NCI-H2107 treated with DMSO at 0.1 percent for 48 hours (cell line): ENCODE measurements at regions not wholly inside any gene's neighbourhood (a gene's known extent, or its start where the extent isn't known, plus 50 kb on each side); places are given as distances from the start of the nearest gene placed in this dataset.

Source experiments
- DNase-seq: peaks from one replicate; lab custom pipeline; 2025; ENCODE audit not compliant: unreplicated experiment; lab: John Stamatoyannopoulos, UW

DNA sequence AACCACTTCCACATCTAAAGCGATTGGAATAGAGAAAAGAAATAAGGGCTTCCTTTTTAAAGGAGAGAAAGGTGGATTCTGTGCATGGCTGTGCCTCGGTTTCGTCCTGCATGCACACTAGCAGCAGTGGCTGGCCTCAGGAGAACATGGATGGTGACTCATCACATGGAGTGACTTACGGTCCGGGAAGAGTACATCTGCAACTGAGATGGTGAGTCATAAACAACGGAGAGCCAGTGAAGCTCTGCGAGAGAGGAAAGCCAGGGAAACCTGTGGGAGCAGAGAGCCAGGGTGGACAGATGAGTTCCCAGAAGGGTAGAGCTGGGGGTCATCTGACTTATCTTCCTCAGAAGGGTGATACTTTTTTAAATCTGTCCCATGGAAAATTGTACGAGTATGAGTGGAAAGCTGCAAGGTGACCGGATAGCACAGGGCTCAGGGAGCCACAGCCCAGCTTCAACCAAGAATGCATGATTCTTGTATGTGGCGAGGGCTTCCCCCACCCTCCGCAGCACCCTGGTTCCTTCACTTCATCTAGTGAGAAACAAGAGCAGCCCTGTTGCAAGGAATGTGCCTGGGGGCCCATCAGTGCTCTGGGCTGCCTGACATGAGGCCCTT lies 259.1 kb downstream of the KLF6 start:
- no peak for DNase-seq

DNA sequence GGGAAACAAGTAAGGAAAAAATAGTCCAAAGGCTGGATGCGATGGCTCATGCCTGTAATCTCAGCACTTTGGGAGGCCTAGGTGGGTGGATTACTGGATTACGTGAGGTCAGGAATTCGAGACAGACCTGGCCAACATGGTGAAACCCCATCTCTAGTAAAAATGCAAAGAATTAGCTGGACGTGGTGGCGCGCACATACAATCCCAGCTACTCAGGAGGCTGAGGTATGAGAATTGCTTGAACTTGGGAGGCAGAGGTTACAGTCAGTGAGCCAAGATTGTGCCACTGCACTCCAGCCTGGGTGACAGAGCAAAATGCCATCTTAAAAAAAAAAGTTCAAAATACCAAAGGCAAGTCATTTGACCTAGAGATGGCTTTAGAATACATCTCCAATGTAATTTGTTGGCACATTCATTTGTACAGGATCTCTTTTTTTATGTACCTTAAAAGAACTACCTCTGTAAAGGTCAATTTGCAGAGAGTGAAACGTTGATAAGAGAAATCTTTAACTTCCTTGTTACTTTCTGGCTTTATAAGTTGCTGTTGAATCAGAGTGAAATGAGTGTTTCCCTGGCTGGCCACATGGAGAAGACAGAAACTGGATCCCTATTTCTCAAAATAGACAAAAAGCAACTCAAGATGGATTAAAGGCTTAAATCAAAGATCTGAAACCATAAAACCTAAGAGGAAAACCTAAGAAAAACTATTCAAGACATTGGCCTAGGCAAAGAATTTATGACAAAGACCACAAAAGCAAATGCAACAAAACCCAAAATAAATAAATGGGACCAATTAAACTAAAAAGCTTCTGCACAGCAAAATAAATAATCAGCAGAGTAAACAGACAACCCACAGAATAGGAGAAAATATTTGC lies 260.7 kb downstream of the KLF6 start:
- DNase-seq = no peak

DNA sequence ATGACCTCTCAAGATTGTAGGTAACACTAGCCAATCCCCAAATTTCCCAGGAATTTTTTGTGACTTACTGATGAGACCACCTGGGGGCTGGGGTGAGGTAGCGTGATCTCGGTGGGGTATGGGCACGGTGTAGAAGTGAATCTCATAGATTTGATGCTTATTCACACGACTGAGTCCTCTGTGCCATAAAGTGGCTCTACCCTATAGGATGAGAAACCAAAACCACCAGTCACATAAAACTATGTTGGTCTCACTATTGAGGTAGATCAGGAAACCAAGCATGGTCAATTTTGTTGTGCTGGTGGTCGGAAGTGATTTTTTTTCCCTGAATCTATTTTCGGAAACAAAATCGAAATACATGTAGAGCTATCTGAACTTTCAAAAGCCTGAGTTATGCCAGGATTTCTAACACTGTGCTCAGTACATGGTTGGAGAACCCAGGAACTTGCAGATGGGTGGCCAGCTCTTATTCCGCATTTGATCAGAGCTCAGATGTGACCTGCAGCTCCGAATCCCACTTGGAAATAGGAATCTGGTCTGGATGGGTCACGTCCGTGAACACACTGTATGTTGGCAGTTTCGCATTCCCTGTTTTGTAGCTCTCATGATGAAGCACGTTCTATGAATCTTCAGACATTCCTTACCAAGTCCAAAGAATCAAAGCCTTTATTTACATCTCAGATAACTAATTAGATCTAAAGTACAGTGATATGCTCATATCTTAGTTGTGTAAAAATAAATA lies 261.5 kb downstream of the KLF6 start:
- no peak for DNase-seq

DNA sequence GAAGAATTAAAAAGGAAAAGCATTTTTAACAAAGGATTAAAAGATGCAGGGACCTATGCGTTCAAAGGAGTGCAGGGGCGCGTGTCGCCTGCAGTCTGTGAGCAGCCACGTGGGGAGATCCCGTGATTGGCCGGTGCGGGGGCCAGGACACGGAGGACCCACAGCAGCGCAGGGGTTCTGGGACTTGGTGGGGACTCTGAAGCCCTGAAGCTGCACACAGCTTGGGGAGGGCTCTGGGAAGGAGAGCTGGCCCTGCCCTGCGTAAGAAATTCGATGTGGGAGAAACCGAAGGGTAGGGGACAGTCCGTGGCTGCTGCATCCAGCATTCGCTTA lies 268.1 kb downstream of the KLF6 start:
- no peak for DNase-seq

DNA sequence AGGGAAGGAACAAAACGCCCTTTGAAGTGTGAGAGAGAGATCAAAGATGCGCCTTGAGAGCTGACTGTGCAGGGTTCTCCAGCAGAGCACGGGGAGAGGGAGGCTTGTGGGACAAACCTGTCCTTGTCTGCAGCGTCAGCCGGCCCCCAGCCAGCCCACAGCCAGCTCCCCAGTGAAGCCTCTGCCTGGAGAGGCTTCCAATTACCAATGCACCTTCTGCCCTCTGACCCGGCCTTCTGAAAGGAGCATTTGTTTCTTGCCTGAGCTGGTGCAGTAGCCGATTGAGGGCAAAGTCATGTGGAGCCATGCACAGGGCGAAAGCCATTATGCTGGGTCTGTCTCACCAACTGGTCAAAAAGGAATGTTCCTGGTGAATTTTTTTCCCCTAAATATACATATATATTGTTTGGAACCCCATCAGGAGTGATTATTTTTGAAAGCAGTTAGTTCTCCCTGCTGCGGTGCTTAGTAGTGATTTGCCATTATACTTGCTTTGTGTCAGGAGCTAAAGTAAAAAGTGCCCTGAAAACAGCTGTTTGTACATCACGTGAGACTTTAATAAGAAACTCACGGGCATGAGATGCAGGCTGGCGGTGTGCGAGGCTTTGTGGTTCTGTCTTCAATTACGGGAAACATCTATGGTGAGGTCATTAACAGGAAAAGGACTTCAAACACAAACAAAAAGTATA lies 268.6 kb downstream of the KLF6 start:
- DNase-seq = no peak

DNA sequence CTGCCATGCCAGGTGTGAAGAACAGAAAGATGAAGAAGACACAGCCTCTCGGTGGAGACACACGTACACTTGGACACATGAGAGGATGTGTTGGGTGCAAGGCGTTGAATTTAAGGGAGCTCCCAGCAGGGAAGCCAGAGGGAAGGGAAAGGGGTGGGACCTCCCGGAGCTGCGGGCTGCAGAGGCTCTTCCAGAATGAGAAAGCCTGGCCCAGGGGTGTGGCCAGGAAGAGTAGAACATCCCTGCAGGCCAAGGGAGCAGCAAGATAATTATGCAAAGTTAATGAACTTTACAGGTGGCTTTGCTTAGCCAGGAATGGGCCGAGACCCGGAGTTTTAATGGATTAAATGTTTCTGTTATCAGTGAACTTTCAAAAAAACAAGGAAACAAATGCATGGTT lies 270.3 kb downstream of the KLF6 start:
- DNase-seq = no peak

DNA sequence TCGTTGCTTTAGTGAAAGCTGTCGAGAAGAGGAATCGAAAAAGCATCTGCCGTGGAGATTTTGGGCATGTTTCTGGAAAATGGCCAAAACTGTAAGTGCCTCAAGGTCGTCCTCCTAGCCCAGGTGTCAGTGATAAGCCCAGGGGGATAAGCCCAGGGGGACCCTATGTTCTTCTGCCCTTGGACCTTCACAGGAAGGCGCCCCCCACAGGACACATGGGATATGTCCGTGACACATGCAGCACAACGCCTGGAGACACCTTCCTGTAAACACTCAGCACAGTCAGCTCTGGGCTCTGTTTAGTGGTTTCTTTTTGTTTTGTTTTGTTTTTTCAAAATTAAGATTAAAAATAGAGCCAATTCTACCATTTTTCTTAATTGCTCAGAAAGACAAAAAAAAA lies 272.7 kb downstream of the KLF6 start:
- no peak for DNase-seq

DNA sequence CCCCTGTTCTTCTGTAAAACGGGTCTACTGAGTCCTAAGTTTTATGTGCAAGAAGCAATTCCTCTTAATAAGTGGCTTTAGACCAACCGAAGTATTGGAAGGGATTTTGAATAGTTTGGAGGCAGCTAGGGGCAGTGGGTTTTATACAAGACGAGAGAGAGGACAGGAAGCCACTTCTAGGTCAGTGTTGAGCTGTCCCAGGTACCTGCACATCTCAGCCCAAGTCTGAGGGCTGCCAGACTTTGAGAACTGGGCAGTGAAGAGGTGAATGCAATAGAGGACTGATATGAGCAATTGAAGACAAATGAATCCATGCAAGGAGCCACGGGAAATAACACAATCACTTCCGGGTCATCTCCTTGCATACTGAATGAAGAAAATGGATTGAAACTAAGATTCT lies 273.5 kb downstream of the KLF6 start:
- DNase-seq = no peak

DNA sequence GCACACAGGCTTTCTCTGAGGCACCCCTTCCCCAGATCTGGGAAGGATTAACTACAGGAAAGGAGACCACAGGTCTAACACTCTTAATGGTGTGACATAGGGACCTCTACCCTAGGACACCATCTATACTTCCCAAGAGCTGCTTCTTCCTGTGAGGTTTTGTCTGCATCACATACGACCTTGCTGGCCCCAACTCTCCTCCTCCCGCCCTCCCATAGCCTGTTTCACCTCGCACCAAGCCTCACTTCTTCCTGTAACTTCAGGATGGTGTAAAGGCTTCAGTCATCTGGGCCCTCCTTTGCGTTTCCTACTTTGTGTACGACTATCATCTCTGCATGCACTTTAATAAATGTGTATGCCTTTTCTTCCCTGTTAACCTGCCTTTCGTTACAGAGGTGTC lies 274.3 kb downstream of the KLF6 start:
- DNase-seq = no peak

DNA sequence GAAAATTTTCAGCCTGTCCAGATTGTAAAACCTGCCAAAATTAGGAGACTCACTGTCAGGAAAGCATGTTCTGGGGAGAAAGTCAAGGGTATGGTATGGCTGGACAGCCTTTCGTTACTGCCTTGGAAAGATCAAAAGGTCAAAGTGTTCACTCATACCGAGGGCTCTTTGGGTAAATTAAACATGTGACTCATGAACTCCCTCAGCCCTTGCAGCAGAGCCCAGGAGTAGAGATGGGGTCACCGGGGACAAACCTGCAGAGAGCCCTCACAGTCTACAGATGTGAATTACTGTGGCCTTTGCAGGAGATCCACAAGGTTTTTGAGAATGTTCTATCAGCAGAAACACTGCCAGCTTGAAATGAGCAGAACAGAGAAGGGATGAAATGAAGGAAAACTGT lies 275.7 kb downstream of the KLF6 start:
- DNase-seq = no peak

DNA sequence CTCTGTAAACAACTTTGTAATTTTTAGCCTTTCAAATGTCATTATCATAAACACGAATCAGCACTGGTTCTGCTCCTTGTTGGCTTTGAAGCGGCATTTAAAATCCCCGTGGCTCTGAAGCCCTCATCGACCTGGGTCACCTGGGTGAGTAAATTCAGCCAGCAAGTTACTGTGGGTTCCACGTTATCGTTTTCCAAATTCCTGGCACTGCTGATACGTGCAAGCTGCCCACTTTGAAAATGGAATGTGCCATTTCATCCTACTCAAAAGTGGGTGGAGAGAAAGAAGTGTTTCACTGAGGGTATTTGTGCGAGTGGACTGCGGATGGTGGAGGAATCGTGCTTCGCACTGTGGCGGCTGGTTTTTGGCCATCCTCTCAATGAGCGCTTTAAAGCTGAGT lies 281.7 kb downstream of the KLF6 start:
- DNase-seq = no peak

DNA sequence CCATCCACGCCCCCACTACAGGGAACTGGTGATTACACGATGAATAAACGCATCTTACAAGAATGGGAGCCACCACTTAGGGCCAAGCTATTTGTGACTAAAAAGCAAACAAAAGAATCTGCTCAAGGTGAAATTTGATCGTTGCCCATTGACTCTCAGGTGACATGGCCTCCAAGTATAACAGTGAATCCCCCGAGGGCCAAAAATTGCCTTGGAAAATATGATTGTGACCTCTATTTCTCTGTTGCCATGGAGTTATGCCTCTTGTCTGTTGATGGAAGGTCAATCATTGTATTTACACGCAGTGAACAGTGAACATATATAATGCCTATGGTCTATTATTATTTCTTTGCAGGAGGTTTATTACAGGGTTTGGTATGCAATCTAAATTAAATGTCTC lies 282.3 kb downstream of the KLF6 start:
- peak; percentile 2 for DNase-seq

DNA sequence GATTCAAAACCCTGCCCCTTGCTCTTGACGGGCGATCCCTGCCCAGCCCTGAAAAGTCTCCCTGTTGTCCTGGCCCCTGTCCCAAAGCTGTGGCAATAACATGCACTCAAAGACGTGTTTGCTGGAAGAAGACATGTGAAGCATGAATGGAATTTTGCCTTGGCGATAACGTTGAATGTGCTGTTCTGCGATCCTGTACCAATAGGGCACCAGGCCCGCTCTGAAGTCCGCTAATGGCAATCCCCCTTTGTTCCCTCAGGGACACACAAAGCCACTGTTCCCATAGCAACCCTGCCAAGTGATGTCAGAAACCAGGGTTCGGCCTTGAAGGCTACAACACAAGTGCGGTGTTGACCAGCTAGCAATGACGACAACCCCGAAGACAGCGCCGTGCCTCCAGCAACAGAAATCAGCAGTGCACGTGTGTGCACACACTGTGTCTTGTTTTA lies 284.6 kb downstream of the KLF6 start:
- DNase-seq = no peak

DNA sequence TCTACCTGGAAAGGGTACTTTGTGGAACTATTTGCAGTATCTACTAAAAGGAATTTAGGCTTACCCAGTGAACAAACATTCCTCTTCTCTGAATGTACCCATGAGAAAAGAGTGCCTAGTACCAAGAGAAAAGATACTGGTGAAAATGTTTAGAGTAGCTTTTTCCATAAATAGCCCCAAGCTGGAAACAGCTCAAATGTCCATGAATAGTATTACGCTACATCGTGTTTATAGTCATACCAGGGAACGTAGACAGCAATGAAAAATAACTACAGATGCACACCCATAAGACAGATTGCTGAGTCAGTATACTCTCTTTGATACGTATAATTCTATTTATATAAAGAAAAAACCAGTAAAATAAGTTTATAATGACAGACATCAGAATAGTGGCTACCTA lies 285.9 kb downstream of the KLF6 start:
- DNase-seq = no peak

DNA sequence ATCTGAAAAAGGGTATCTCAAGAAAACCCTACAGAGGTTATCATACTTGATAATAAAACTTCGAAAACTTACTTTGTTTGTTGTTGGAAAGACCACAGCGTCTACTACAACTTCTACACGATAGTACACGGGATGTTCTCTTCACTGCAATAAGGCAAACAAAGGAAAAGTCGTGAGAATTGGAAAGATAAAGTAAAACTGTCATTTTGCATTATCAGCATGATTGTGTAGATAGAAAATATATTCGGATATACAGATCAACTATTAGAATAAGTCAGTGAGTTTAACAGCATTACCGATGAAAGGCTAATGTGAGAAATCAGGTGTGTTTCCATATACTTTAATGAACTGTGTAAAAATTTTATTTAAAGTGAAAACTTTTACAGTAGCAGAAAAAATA lies 287.4 kb downstream of the KLF6 start:
- DNase-seq = no peak

DNA sequence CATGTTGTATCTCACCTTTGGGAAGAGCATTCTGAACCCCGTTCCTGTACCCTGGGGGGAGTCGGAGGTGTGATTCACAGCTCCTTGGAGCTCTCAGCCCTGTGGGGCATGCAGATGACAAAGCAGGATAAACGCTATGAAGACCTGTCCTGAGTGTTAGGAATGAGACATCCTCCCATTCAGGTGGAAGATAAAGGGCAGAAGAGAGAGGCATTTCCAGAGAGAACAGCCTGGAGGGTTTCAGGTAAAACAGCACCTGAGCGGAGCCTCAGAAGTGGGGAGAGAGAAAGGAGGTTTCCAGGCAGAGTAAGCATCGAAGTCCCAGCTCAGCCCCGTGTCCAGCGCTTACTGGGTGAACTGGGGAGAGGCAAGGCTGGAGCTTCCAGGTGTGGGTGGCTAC lies 288.9 kb downstream of the KLF6 start:
- DNase-seq = no peak

DNA sequence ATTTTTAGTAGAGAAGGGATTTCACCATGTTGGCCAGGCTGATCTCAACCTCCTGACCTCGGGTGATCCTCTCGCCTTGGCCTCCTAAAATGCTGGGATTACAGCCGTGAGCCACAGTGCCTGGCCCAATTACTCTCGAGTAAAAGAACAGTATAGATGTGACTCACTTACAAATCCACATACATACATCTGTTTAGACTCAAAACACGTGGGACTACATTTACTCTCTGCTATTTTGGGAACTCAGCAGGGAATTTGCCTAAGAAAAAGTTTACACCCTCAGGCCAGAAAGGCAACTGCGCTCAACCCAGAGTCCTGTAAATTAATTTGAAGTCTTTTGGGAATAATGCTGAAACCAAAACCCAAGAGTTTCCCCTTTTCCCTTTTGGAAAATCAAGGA lies 289.7 kb downstream of the KLF6 start:
- no peak for DNase-seq

DNA sequence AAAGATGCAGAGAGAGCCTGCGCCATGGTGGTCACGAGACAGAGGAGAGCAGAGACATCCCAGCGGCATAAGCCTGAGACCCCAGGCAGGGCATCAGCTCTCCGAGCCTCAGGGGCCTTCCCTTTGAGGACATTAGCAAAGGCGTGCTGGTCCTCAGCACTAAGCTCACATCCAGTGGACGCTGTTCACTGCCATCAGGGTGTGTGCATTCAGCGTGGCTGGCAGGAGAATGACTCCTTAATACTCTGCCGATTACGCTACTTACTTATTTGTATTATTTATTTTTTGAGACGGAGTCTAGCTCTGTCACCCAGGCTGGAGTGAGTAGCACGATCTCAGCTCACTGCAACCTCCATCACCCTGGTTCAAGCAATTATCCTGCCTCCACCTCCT lies 290.2 kb downstream of the KLF6 start:
- no peak for DNase-seq

DNA sequence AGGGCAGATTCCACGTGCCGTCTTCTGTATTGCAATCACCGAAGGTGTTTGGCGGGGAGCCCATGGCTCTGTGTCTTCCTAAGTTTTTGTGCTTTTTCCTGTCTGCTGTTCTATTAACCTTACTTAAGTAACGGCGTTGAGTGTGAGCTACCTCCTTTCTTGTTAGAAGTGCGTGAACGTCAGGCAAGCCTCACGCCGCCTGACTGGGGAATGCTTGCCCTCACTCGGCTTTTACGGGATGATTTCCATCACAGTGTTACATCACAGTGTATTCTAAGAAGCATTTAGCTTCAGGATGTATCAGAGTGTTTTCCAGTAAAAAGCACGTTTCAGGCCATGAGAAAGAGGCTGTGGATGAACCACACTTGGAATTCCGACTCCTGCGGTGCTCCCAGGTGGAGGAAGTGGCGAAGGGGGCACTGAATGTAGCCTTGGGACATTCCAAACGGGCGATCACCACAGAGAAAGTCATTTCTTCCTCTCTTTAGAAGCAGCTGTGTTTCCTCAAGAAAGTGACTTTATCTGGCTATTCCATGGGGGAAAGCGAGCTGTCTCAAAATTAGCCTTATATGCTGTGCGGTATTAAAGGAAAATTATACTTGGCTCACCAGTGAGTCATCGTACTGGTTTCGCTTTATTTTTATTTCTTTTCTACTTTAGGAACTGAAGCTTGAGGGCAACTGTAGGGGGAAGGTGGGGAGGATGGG lies 290.7 kb downstream of the KLF6 start:
- DNase-seq = no peak

DNA sequence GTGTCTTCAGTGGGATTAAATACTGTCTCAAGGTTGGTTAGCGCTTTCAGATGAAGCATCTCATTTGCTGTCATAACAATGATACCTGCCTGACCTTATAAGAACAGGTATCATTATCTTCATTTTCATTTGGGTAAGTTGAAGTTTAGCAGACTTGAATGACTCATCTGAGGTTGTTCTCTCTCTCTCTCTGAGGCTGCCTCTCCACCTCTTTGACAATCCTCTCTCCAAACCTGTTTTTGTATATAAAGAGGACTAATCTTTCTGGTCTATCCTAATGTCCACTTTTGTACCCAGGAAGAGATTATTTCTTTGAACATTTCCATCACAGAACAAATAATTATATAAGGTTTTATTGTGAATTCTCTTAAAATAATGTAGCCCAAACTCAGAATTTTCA lies 291.4 kb downstream of the KLF6 start:
- DNase-seq = no peak

DNA sequence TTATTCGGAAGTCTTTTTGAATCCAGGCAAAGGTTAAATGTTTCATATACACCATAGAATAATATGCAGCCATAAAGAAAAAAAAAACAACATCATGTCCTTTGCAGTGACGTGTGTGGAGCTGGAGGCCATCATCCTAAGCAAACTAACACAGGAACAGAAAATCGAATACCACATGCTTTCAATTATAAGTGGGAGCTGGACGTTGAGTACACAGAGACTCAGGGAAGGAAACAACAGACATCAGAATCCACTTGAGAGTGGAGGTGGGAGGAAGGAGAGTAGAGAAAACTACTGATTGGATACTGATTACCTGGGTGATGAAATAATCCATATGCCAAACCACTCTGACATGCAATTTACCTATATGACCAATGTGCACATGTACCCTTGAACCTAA lies 293.4 kb downstream of the KLF6 start:
- no peak for DNase-seq
